Caki2 (cell line): ENCODE measurements at regions not wholly inside any gene's neighbourhood (a gene's known extent, or its start where the extent isn't known, plus 50 kb on each side); places are given as distances from the start of the nearest gene placed in this dataset.

Experiments
- DNase-seq: peaks from one replicate; pipeline ENCODE4 v3.0.0-alpha.2; 2015; ENCODE audit warnings: low read depth
- in situ Hi-C: cut with HindIII; loops from 2 replicates; pipeline ENCODE4 v1.10.0; 2016; ENCODE audit warnings: low sequenced_read_pairs, low pct_unique_long_range_greater_than_20kb, mixed read lengths

GRCh38 chr1:87765057-87765680 lies 436.5 kb downstream of the LMO4 start:
- DNase-seq = no peak
- in situ Hi-C loops = no loop called here

- no peak for DNase-seq
- in situ Hi-C loops = no loop called here
These were observed 437.0 kb downstream of the LMO4 start for GRCh38 chr1:87765681-87766070.

GRCh38 chr1:87766737-87767136 lies 438.1 kb downstream of the LMO4 start:
- DNase-seq = no peak

GRCh38 chr1:87778896-87779295 lies 450.2 kb downstream of the LMO4 start:
- in situ Hi-C loops = no loop called here
- no peak for DNase-seq

More at GRCh38 chr1:87766737-87767136, 438.1 kb downstream of the LMO4 start:
- in situ Hi-C loops = no loop called here

- in situ Hi-C loops = no loop called here
- no peak for DNase-seq
These were observed 452.9 kb downstream of the LMO4 start for GRCh38 chr1:87781554-87781953.

GRCh38 chr1:87783315-87783714 lies 454.6 kb downstream of the LMO4 start:
- DNase-seq = peak; percentile 12
- in situ Hi-C loops = no loop called here

- in situ Hi-C loops = no loop called here
These were observed 456.7 kb downstream of the LMO4 start for GRCh38 chr1:87785386-87785785.

GRCh38 chr1:87786229-87786628 lies 457.5 kb downstream of the LMO4 start:
- DNase-seq = no peak
- in situ Hi-C loops = no loop called here

More at GRCh38 chr1:87785386-87785785, 456.7 kb downstream of the LMO4 start:
- no peak for DNase-seq

GRCh38 chr1:87786861-87787545 lies 458.3 kb downstream of the LMO4 start:
- DNase-seq = no peak
- in situ Hi-C loops = no loop called here

- in situ Hi-C loops = no loop called here
- no peak for DNase-seq
These were observed 458.9 kb downstream of the LMO4 start for GRCh38 chr1:87787551-87787950.

GRCh38 chr1:87790756-87791155 lies 462.1 kb downstream of the LMO4 start:
- DNase-seq = no peak

GRCh38 chr1:87791931-87792740 lies 463.5 kb downstream of the LMO4 start:
- in situ Hi-C loops = no loop called here
- no peak for DNase-seq

More at GRCh38 chr1:87790756-87791155, 462.1 kb downstream of the LMO4 start:
- in situ Hi-C loops = no loop called here

- DNase-seq = peak; percentile 71
- in situ Hi-C loops = no loop called here
These were observed 466.3 kb downstream of the LMO4 start for GRCh38 chr1:87794788-87795614.

GRCh38 chr1:87795615-87796337 lies 467.1 kb downstream of the LMO4 start:
- in situ Hi-C loops = no loop called here
- peak; percentile 76 for DNase-seq

- in situ Hi-C loops = no loop called here
- no peak for DNase-seq
These were observed 467.8 kb downstream of the LMO4 start for GRCh38 chr1:87796471-87796901.

- in situ Hi-C loops = no loop called here
- no peak for DNase-seq
These were observed 470.8 kb downstream of the LMO4 start for GRCh38 chr1:87799451-87799850.

- in situ Hi-C loops = no loop called here
- DNase-seq = no peak
These were observed 471.3 kb downstream of the LMO4 start for GRCh38 chr1:87800006-87800405.

GRCh38 chr1:87803375-87803774 lies 474.7 kb downstream of the LMO4 start:
- in situ Hi-C loops = no loop called here
- DNase-seq = no peak
